GM13976 (cell line): ENCODE measurements at regions not wholly inside any gene's neighbourhood (a gene's known extent, or its start where the extent isn't known, plus 50 kb on each side); places are given as distances from the start of the nearest gene placed in this dataset.

Source experiments
- DNase-seq: peaks from one replicate; pipeline ENCODE4 v3.0.0; 2012; ENCODE audit warnings: low spot score
- in situ Hi-C: fragments of 300-500 bp; cut with MboI; formaldehyde crosslinking; loops from one replicate; pipeline ENCODE4 v1.12.0; 2022; ENCODE audit warnings: low sequenced_read_pairs, mixed read lengths, inconsistent platforms; ENCODE audit not compliant: unreplicated experiment
- TF ChIP-seq, protein P1 (sequence below): IDR thresholded peaks from 2 replicates; pipeline ENCODE4 v1.5.1; 2012; ENCODE audit warnings: borderline replicate concordance, mild to moderate bottlenecking; ENCODE audit not compliant: insufficient read depth; ENCODE audit errors: extremely low read depth, missing control alignments, control extremely low read depth

DNA sequence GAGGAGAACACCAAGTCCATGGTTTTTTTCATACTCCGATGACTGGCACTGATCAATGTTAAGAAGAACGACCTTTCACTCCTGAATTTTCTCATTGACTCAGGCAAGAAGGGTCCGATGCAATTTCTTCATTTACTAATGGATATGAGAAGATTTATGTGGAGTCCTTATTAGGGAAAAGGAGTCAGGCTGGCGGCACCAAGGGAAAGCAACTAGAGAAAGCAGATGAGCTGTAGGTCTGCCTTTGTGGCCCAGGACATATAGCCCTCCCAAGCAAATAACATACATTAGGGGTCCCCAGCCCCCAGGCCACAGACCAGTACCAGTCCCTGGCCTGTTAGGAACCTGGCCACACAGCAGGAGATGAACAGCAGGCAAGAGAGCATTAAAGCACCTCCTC, 206.8 kb downstream of the KBTBD8 start:
- no peak for DNase-seq
- in situ Hi-C loops: no loop called here
- TF ChIP-seq, protein P1, sequence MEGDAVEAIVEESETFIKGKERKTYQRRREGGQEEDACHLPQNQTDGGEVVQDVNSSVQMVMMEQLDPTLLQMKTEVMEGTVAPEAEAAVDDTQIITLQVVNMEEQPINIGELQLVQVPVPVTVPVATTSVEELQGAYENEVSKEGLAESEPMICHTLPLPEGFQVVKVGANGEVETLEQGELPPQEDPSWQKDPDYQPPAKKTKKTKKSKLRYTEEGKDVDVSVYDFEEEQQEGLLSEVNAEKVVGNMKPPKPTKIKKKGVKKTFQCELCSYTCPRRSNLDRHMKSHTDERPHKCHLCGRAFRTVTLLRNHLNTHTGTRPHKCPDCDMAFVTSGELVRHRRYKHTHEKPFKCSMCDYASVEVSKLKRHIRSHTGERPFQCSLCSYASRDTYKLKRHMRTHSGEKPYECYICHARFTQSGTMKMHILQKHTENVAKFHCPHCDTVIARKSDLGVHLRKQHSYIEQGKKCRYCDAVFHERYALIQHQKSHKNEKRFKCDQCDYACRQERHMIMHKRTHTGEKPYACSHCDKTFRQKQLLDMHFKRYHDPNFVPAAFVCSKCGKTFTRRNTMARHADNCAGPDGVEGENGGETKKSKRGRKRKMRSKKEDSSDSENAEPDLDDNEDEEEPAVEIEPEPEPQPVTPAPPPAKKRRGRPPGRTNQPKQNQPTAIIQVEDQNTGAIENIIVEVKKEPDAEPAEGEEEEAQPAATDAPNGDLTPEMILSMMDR: no peak

DNA sequence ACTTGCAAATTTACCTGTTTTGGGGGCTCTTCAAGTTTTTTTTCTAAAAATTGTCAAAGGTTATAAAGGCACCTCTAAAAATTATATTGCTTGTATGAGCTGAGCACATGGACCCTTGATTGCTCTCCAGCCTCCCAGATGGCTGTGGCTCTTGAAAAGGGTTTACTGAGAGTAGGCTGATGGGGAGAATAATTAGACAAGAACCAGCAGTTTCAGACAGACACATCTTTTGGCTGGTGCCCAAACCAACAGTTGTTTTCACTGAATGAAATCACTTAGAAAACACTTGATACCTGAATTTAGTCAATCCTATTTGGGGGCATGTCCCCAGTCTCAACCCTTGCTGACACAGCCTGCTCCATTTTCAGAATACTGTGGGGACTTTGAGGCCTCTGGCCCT, 217.6 kb downstream of the KBTBD8 start:
- TF ChIP-seq, protein P1: no peak
- in situ Hi-C loops: no loop called here
- DNase-seq: no peak

DNA sequence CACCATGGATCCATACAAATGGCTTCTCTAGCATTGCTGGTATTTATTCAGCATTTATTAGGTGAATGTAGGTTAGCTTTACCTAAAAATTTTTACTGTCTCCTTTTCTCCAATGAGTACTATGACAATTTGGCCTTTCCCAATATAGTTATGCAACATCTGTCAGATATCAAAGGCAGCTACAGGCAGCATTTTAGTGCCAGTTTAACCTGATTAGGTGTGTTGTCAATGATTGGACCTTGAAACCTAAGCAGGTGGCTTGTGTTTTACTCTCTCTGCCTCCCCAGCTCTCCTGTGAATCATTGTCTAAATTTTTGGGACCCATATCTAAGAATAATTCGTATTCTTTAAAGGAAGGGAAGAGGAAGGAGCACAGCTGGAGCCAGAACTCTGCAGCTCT, 228.9 kb downstream of the KBTBD8 start:
- no peak for DNase-seq
- TF ChIP-seq, protein P1: no peak
- in situ Hi-C loops: no loop called here

DNA sequence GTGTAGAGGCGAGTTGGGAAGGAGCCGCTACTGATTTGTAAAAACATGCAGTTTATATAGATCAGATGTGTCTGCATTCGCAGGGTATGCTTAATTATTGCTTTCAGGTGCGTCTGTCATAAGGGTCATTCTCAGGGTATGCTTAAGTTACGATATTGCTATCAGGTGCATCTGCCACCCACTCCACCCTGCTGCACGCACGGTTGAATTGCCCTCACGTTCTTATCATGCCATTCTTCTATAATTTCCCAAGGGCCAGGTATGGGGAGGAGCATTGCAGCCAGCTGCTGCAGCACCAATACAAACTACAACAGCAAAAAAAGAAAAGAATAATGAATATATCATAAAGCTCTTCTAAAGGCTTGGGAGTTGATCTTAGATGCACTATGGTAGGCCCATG, 230.0 kb downstream of the KBTBD8 start:
- in situ Hi-C loops: no loop called here
- TF ChIP-seq, protein P1: no peak
- DNase-seq: no peak

DNA sequence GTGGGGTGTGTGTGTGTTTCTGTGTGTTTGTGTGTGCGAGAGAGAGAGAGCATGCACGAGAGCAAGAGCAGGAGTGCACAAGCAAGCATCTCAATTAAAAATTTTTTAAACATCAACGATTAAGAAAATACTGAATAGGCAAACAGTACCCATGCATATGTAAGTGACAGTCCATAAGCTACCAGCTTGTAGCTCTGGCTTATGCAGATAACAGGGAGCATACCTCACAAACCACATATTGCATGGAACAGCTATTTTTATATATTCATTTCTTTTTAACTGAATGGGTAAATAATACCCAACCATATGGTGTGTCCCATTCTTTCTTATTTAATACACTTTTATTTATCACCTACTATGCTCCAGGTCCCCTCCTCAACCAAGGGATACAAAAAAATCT, 234.5 kb downstream of the KBTBD8 start:
- no peak for DNase-seq
- TF ChIP-seq, protein P1: no peak
- in situ Hi-C loops: no loop called here

DNA sequence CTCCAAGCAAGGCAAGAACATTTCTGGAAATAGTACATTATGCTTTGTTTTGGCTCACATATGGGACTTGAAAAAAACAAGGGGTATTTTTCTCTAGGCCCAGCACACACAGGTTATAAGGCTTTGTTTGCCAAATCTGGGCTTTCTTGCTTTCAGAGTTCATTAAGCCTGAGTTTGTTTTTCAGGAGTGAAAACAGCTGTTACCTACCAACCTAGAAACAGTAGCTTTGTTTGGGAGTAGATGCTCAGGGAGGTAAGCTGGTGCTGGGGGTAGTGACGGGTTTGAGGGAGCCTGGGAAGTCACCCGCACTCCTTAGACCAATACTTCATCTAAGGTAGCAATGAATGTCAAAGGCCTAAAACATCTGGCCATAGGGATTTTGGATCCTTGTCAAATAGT, 241.2 kb downstream of the KBTBD8 start:
- TF ChIP-seq, protein P1: no peak

DNA sequence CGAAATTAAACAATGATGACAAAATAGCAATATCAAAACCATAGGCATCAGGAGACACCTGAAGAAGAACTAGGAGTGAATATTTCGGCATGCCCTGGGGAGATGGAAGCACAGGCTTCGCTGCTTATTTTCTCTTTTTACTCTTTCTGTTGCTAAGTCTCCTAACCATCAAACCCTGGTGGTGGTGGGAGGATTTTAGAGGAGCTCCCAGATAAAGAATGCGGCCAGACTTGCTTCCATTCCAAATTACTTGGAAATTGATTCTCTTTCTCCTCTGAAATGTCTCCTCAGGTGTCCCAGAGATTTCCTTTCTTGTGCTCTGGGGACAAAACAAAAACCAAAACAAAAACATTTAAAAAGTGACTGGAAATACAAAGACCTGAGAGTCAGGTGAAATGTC, 243.0 kb downstream of the KBTBD8 start:
- TF ChIP-seq, protein P1: no peak
- in situ Hi-C loops: no loop called here
- no peak for DNase-seq

More for the DNA sequence above, 241.2 kb downstream of the KBTBD8 start:
- in situ Hi-C loops: no loop called here
- no peak for DNase-seq
